DMS79 treated with DMSO at 0.1 percent for 48 hours (cell line): ENCODE measurements at regions not wholly inside any gene's neighbourhood (a gene's known extent, or its start where the extent isn't known, plus 50 kb on each side); places are given as distances from the start of the nearest gene placed in this dataset.

Experiments
- DNase-seq: peaks from one replicate; lab custom pipeline; 2025; lab: John Stamatoyannopoulos, UW

GRCh38 chr9:85260275-85260845 lies 481.4 kb downstream of the AGTPBP1 start:
- DNase-seq = no peak

- DNase-seq = peak; percentile 14
Observed at GRCh38 chr9:85258823-85259370, 482.9 kb downstream of the AGTPBP1 start.

- DNase-seq = no peak
Observed at GRCh38 chr9:85258236-85258635, 483.5 kb downstream of the AGTPBP1 start.

GRCh38 chr9:85249313-85249621 lies 492.5 kb downstream of the AGTPBP1 start:
- DNase-seq = no peak

- DNase-seq = no peak
Observed at GRCh38 chr9:85248514-85249312, 493.0 kb downstream of the AGTPBP1 start.

GRCh38 chr9:85246541-85246940 lies 495.2 kb downstream of the AGTPBP1 start:
- DNase-seq = no peak

GRCh38 chr9:85244856-85245255 lies 496.9 kb downstream of the AGTPBP1 start:
- DNase-seq = no peak

- DNase-seq = no peak
Observed at GRCh38 chr9:85243977-85244376, 497.8 kb downstream of the AGTPBP1 start.

GRCh38 chr9:85237478-85237877 lies 504.3 kb downstream of the AGTPBP1 start:
- no peak for DNase-seq

- no peak for DNase-seq
Observed at GRCh38 chr9:85230081-85230480, 511.7 kb downstream of the AGTPBP1 start.

GRCh38 chr9:85228111-85228855 lies 513.5 kb downstream of the AGTPBP1 start:
- no peak for DNase-seq

- DNase-seq = no peak
Observed at GRCh38 chr9:85225180-85225579, 516.6 kb downstream of the AGTPBP1 start.

GRCh38 chr9:85224729-85225128 lies 517.0 kb downstream of the AGTPBP1 start:
- no peak for DNase-seq

GRCh38 chr9:85224301-85224700 lies 517.5 kb downstream of the AGTPBP1 start:
- no peak for DNase-seq

- DNase-seq = no peak
Observed at GRCh38 chr9:85223506-85224125, 518.1 kb downstream of the AGTPBP1 start.

GRCh38 chr9:85216601-85217000 lies 525.2 kb downstream of the AGTPBP1 start:
- no peak for DNase-seq

- DNase-seq = no peak
Observed at GRCh38 chr9:85215961-85216360, 525.8 kb downstream of the AGTPBP1 start.

- DNase-seq = no peak
Observed at GRCh38 chr9:85215416-85215815, 526.3 kb downstream of the AGTPBP1 start.

GRCh38 chr9:85213650-85214607 lies 527.8 kb downstream of the AGTPBP1 start:
- DNase-seq = no peak

- no peak for DNase-seq
Observed at GRCh38 chr9:85212887-85213286, 528.9 kb downstream of the AGTPBP1 start.

- DNase-seq = no peak
Observed at GRCh38 chr9:85212209-85212608, 529.5 kb downstream of the AGTPBP1 start.
